AG10803 (cell line): ENCODE measurements at regions not wholly inside any gene's neighbourhood (a gene's known extent, or its start where the extent isn't known, plus 50 kb on each side); places are given as distances from the start of the nearest gene placed in this dataset.

Experiments used
- DNase-seq: peaks from one replicate; pipeline ENCODE4 v3.0.0; 2010; ENCODE audit warnings: low read depth
- H3K4me3 ChIP-seq: 2 replicates; pipeline ENCODE4 v1.5.1; 2011; ENCODE audit warnings: mild to moderate bottlenecking, low read length, control low read depth
- CTCF ChIP-seq: conservative IDR thresholded peaks from 2 replicates; pipeline ENCODE4 v1.5.1; 2011; ENCODE audit warnings: mild to moderate bottlenecking, low read length, control low read depth, inconsistent platforms

GRCh38 chr3:31472479-31473390 is 60.0 kb upstream of the STT3B start:
- no peak for TF ChIP-seq CTCF
- H3K4me3 ChIP-seq: no peak overlapping the region
- DNase-seq: no peak

GRCh38 chr3:31476209-31476608 is 56.5 kb upstream of the STT3B start:
- no peak for TF ChIP-seq CTCF
- DNase-seq: no peak
- no peak overlapping the region for H3K4me3 ChIP-seq

- no peak overlapping the region for H3K4me3 ChIP-seq
- no peak for DNase-seq
- no peak for TF ChIP-seq CTCF
Measured at GRCh38 chr3:31479431-31479830, 53.3 kb upstream of the STT3B start.

GRCh38 chr3:31481697-31482096 is 51.0 kb upstream of the STT3B start:
- DNase-seq: no peak
- no peak for TF ChIP-seq CTCF
- H3K4me3 ChIP-seq: no peak overlapping the region

- H3K4me3 ChIP-seq: no peak overlapping the region
- no peak for DNase-seq
- TF ChIP-seq CTCF: no peak
Measured at GRCh38 chr3:31482493-31483200, 50.1 kb upstream of the STT3B start.
